ENCODE measurements at regions not wholly inside any gene's neighbourhood (a gene's known extent, or its start where the extent isn't known, plus 50 kb on each side); places are given as distances from the start of the nearest gene placed in this dataset.

GRCh38 chrX:16304751-16305150 lies 137.5 kb downstream of the MAGEB17 start:
- TF ChIP-seq POLR2A (IDR thresholded peaks at IDR 0.05), result no peak
- TF ChIP-seq CTCF (IDR thresholded peaks at IDR 0.05), result no peak
- Histone ChIP-seq H3K36me3 (ENCODE audit: low read depth, missing control alignments) (no peaks in the 10 kb centered on the region), H3K4me1 (no peaks in the 10 kb centered on the region), H3K27ac (no peak overlapping the region), H3K9me3 (no peaks in the 10 kb centered on the region), H3K4me3 (no peak overlapping the region), H3K27me3 (no peaks in the 10 kb centered on the region)
- intact Hi-C loops (cut with DNase I; ENCODE audit: low total_unique reads), result no loop called here
- WGBS, 2 donors, result 70 to 75% methylated on average over 5 of the region's 5 CpGs
- DNase-seq, result no peak

GRCh38 chrX:16305187-16305586 lies 137.9 kb downstream of the MAGEB17 start:
- Histone ChIP-seq H3K36me3 (ENCODE audit: low read depth, missing control alignments) (no peaks in the 10 kb centered on the region), H3K27me3 (no peaks in the 10 kb centered on the region), H3K27ac (no peak overlapping the region), H3K4me3 (no peak overlapping the region), H3K9me3 (no peaks in the 10 kb centered on the region), H3K4me1 (no peaks in the 10 kb centered on the region)
- DNase-seq, result no peak
- intact Hi-C loops (cut with DNase I; ENCODE audit: low total_unique reads), result no loop called here
- 100% methylated on average over 1 to 2 of the region's 2 CpGs for WGBS, 2 donors
- no peak for TF ChIP-seq CTCF (IDR thresholded peaks at IDR 0.05)
- no peak for TF ChIP-seq POLR2A (IDR thresholded peaks at IDR 0.05)

- WGBS, 2 donors, result 91 to 94% methylated on average over 2 of the region's 2 CpGs
- intact Hi-C loops (cut with DNase I; ENCODE audit: low total_unique reads), result no loop called here
These were observed 140.7 kb downstream of the MAGEB17 start for GRCh38 chrX:16307950-16308349.

GRCh38 chrX:16308773-16309172 lies 141.5 kb downstream of the MAGEB17 start:
- WGBS, 2 donors, result 77 to 96% methylated on average over 4 of the region's 4 CpGs
- intact Hi-C loops (cut with DNase I; ENCODE audit: low total_unique reads), result no loop called here
- H3K27ac ChIP-seq, result no peak overlapping the region
- no peak overlapping the region for H3K4me3 ChIP-seq
- no peak for TF ChIP-seq POLR2A (IDR thresholded peaks at IDR 0.05)
- no peak for TF ChIP-seq CTCF (IDR thresholded peaks at IDR 0.05)
- H3K27me3 ChIP-seq, result no peaks in the 10 kb centered on the region
- no peak for DNase-seq
- H3K36me3 ChIP-seq (ENCODE audit: low read depth, missing control alignments), result no peaks in the 10 kb centered on the region
- H3K4me1 ChIP-seq, result no peaks in the 10 kb centered on the region
- no peaks in the 10 kb centered on the region for H3K9me3 ChIP-seq

More at GRCh38 chrX:16307950-16308349, 140.7 kb downstream of the MAGEB17 start:
- no peak for TF ChIP-seq CTCF (IDR thresholded peaks at IDR 0.05)
- TF ChIP-seq POLR2A (IDR thresholded peaks at IDR 0.05), result no peak
- no peaks in the 10 kb centered on the region for H3K36me3 ChIP-seq (ENCODE audit: low read depth, missing control alignments)
- no peaks in the 10 kb centered on the region for H3K9me3 ChIP-seq
- H3K4me1 ChIP-seq, result no peaks in the 10 kb centered on the region
- no peak for DNase-seq
- H3K27ac ChIP-seq, result no peak overlapping the region
- no peaks in the 10 kb centered on the region for H3K27me3 ChIP-seq
- no peak overlapping the region for H3K4me3 ChIP-seq

- Histone ChIP-seq H3K36me3 (ENCODE audit: low read depth, missing control alignments) (no peaks in the 10 kb centered on the region), H3K4me1 (no peaks in the 10 kb centered on the region), H3K4me3 (no peak overlapping the region), H3K27ac (no peak overlapping the region), H3K27me3 (no peaks in the 10 kb centered on the region), H3K9me3 (no peaks in the 10 kb centered on the region)
- intact Hi-C loops (cut with DNase I; ENCODE audit: low total_unique reads), result no loop called here
- 56 to 75% methylated on average over 1 of the region's 1 CpG for WGBS, 2 donors
- no peak for TF ChIP-seq CTCF (IDR thresholded peaks at IDR 0.05)
- TF ChIP-seq POLR2A (IDR thresholded peaks at IDR 0.05), result no peak
- DNase-seq, result no peak
These were observed 143.0 kb downstream of the MAGEB17 start for GRCh38 chrX:16310326-16310725.

Data from testis (tissue), 2 donors.